WTC11 (cell line): ENCODE measurements at regions not wholly inside any gene's neighbourhood (a gene's known extent, or its start where the extent isn't known, plus 50 kb on each side); places are given as distances from the start of the nearest gene placed in this dataset.

Experiments
- ATAC-seq: fragments of 200-7000 bp; cut with Tn5 transposase; 2 replicates; pipeline ENCODE4 v1.10.0; 2021; ENCODE audit warnings: mild to moderate bottlenecking, moderate library complexity
- CTCF ChIA-PET: fragments of 300-600 bp; sonication (Branson Sonifier 250); formaldehyde crosslinking; loops from one replicate; lab custom pipeline; 2021; ENCODE audit warnings: antibody characterized with exemption; lab: Charles Lee
- POLR2A ChIA-PET: fragments of 350-600 bp; sonication (Branson Sonifier 250); formaldehyde crosslinking; loops from one replicate; lab custom pipeline; 2021; ENCODE audit warnings: antibody characterized with exemption; lab: Charles Lee
- DNase-seq: peaks from one replicate; pipeline ENCODE4 v3.0.0; 2021; ENCODE audit warnings: low spot score
- H3K27ac Mint-ChIP-seq: 2 replicates; pipeline ENCODE4 v1.8.0; 2021; ENCODE audit warnings: mixed read lengths
- H3K27me3 Mint-ChIP-seq: 2 replicates; pipeline ENCODE4 v1.8.0; 2021; ENCODE audit warnings: low read depth, mild to moderate bottlenecking, moderate library complexity, mixed read lengths
- H3K36me3 Mint-ChIP-seq: 2 replicates; pipeline ENCODE4 v1.8.0; 2021; ENCODE audit warnings: mixed read lengths
- H3K4me1 Mint-ChIP-seq: 2 replicates; pipeline ENCODE4 v1.8.0; 2022; ENCODE audit warnings: mixed read lengths
- H3K4me3 Mint-ChIP-seq: 2 replicates; pipeline ENCODE4 v1.8.0; 2021; ENCODE audit warnings: mild to moderate bottlenecking, moderate library complexity, mixed read lengths
- H3K9me3 Mint-ChIP-seq: 2 replicates; pipeline ENCODE4 v1.8.0; 2021; ENCODE audit warnings: mixed read lengths
- ATF6 ChIP-seq: sonication (generic); formaldehyde crosslinking; IDR thresholded peaks from 2 replicates; pipeline ENCODE4 v1.8.1; 2023; ENCODE audit warnings: mild to moderate bottlenecking, missing genetic modification reagents
- CBFB ChIP-seq: sonication (generic); formaldehyde crosslinking; IDR thresholded peaks from 2 replicates; pipeline ENCODE4 v1.8.1; 2022; ENCODE audit warnings: mild to moderate bottlenecking, low read depth, missing genetic modification reagents
- CREB1 ChIP-seq: sonication (generic); formaldehyde crosslinking; IDR thresholded peaks from 2 replicates; pipeline ENCODE4 v1.8.0; 2023; ENCODE audit warnings: mild to moderate bottlenecking, missing genetic modification reagents
- EMX1 ChIP-seq: fragments of 250-450 bp; sonication (Bioruptor Pico); IDR thresholded peaks from 2 replicates; pipeline ENCODE4 v1.8.0; 2021; ENCODE audit warnings: mild to moderate bottlenecking
- FOXP4 ChIP-seq: sonication (generic); formaldehyde crosslinking; IDR thresholded peaks from 2 replicates; pipeline ENCODE4 v1.8.0; 2022; ENCODE audit warnings: mild to moderate bottlenecking, missing genetic modification reagents
- IRF1 ChIP-seq: sonication (generic); formaldehyde crosslinking; IDR thresholded peaks from 2 replicates; pipeline ENCODE4 v1.8.0; 2023; ENCODE audit warnings: missing genetic modification reagents
- NFATC4 ChIP-seq: fragments of 250-450 bp; sonication (Bioruptor Pico); IDR thresholded peaks from 2 replicates; pipeline ENCODE4 v1.9.0; 2021; ENCODE audit warnings: mild to moderate bottlenecking
- PRDM15 ChIP-seq: sonication (generic); formaldehyde crosslinking; IDR thresholded peaks from 2 replicates; pipeline ENCODE4 v1.8.0; 2022; ENCODE audit warnings: missing genetic modification reagents
- PRRX2 ChIP-seq: fragments of 250-450 bp; sonication (Bioruptor Pico); IDR thresholded peaks from 2 replicates; pipeline ENCODE4 v1.8.0; 2021; ENCODE audit warnings: mild to moderate bottlenecking
- STAT6 ChIP-seq: sonication (generic); formaldehyde crosslinking; conservative IDR thresholded peaks from 2 replicates; pipeline ENCODE4 v1.8.1; 2023; ENCODE audit warnings: mild to moderate bottlenecking, low read depth, missing genetic modification reagents, moderate library complexity
- TEAD1 ChIP-seq: sonication (generic); formaldehyde crosslinking; IDR thresholded peaks from 2 replicates; pipeline ENCODE4 v1.8.0; 2022; ENCODE audit warnings: mild to moderate bottlenecking, missing genetic modification reagents
- TP53 ChIP-seq: sonication (generic); formaldehyde crosslinking; IDR thresholded peaks from 2 replicates; pipeline ENCODE4 v1.8.1; 2023; ENCODE audit warnings: mild to moderate bottlenecking, missing genetic modification reagents
- USF1 ChIP-seq: sonication (generic); formaldehyde crosslinking; IDR thresholded peaks from 2 replicates; pipeline ENCODE4 v1.8.0; 2022; ENCODE audit warnings: mild to moderate bottlenecking, missing genetic modification reagents
- ZNF416 ChIP-seq: fragments of 250-450 bp; sonication (Bioruptor Pico); IDR thresholded peaks from 2 replicates; pipeline ENCODE4 v1.9.0; 2021; ENCODE audit warnings: mild to moderate bottlenecking, inconsistent platforms
- ZNF512 ChIP-seq: sonication (generic); formaldehyde crosslinking; IDR thresholded peaks from 2 replicates; pipeline ENCODE4 v1.8.1; 2022; ENCODE audit warnings: missing genetic modification reagents, borderline replicate concordance
- ZNF532 ChIP-seq: fragments of 250-450 bp; sonication (Bioruptor Pico); IDR thresholded peaks from 2 replicates; pipeline ENCODE4 v1.9.0; 2021; ENCODE audit warnings: mild to moderate bottlenecking, borderline replicate concordance
- ZSCAN18 ChIP-seq: fragments of 250-450 bp; sonication (Bioruptor Pico); IDR thresholded peaks from 2 replicates; pipeline ENCODE4 v2.1.2; 2022; ENCODE audit warnings: mild to moderate bottlenecking, moderate library complexity

GRCh38 chr7:25970911-25971310 lies 181.1 kb upstream of the NFE2L3 start:
- POLR2A ChIA-PET, result no interaction called here
- H3K4me3 Mint-ChIP-seq, result no peak overlapping the region
- TF ChIP-seq TEAD1 (CRISPR knock-in tag), result no peak
- no peak for TF ChIP-seq CBFB (CRISPR knock-in tag)
- no peak for TF ChIP-seq USF1 (CRISPR knock-in tag)
- no peak for TF ChIP-seq TP53
- TF ChIP-seq ATF6, result no peak
- no peak for TF ChIP-seq ZSCAN18 (CRISPR knock-in tag)
- no peak for TF ChIP-seq STAT6 (CRISPR knock-in tag)
- TF ChIP-seq EMX1 (CRISPR knock-in tag), result no peak
- TF ChIP-seq ZNF416 (CRISPR knock-in tag), result no peak
- TF ChIP-seq ZNF512 (CRISPR knock-in tag), result no peak
- TF ChIP-seq NFATC4 (CRISPR knock-in tag), result no peak
- TF ChIP-seq PRDM15 (CRISPR knock-in tag), result no peak
- TF ChIP-seq IRF1 (CRISPR knock-in tag), result no peak
- no peak for TF ChIP-seq CREB1 (CRISPR knock-in tag)
- no peak for TF ChIP-seq ZNF532 (CRISPR knock-in tag)
- no peak for TF ChIP-seq FOXP4
- TF ChIP-seq PRRX2 (CRISPR knock-in tag), result no peak

More at GRCh38 chr7:25970911-25971310, 181.1 kb upstream of the NFE2L3 start:
- CTCF ChIA-PET, result no interaction called here
- ATAC-seq (no peak), DNase-seq (no peak)
- peaks cover 7% of the 10 kb centered on the region for H3K27me3 Mint-ChIP-seq
- H3K4me1 Mint-ChIP-seq, result peaks cover 14% of the 10 kb centered on the region
- H3K9me3 Mint-ChIP-seq, result peaks cover 8% of the 10 kb centered on the region
- H3K27ac Mint-ChIP-seq, result no peak overlapping the region
- H3K36me3 Mint-ChIP-seq, result 0 out of 2 replicates have a peak, but pooled peaks cover under 1% of the 10 kb centered on the region
